ENCODE measurements at regions not wholly inside any gene's neighbourhood (a gene's known extent, or its start where the extent isn't known, plus 50 kb on each side); places are given as distances from the start of the nearest gene placed in this dataset.

DNA sequence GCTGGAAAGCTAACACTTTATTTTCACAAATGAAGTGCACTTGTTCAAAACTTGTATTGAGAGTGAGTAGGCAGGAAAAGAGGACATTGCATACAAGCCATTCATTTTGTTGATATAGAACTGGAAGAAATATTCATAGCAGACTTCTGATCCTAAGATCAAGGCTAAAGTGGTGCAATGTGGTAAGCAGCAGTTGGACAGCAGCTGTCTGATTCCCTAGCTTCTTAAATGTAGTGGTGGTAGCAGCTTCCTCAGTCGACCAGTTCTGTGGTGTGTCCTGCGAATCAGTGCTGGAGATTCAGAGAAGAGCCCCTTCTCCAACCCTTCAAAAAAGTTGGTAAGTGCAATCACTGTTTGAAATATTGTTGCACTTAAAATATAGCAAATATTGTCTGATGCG is 281.7 kb upstream of the GJE1 start:
- Histone ChIP-seq H3K27ac (no peak overlapping the region), H3K36me3 (no peaks in the 10 kb centered on the region), H3K4me3 (no peak overlapping the region), H3K27me3 (no peaks in the 10 kb centered on the region), H3K9me3 (no peaks in the 10 kb centered on the region), H3K4me1 (no peaks in the 10 kb centered on the region)
- no peak for DNase-seq
- no peak for TF ChIP-seq POLR2A (IDR thresholded peaks at IDR 0.05)
- TF ChIP-seq, protein P1, sequence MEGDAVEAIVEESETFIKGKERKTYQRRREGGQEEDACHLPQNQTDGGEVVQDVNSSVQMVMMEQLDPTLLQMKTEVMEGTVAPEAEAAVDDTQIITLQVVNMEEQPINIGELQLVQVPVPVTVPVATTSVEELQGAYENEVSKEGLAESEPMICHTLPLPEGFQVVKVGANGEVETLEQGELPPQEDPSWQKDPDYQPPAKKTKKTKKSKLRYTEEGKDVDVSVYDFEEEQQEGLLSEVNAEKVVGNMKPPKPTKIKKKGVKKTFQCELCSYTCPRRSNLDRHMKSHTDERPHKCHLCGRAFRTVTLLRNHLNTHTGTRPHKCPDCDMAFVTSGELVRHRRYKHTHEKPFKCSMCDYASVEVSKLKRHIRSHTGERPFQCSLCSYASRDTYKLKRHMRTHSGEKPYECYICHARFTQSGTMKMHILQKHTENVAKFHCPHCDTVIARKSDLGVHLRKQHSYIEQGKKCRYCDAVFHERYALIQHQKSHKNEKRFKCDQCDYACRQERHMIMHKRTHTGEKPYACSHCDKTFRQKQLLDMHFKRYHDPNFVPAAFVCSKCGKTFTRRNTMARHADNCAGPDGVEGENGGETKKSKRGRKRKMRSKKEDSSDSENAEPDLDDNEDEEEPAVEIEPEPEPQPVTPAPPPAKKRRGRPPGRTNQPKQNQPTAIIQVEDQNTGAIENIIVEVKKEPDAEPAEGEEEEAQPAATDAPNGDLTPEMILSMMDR (IDR thresholded peaks at IDR 0.05): no peak
- 73 to 87% methylated on average over 3 of the region's 3 CpGs for WGBS, 2 donors
- intact Hi-C loops (cut with DNase I): no loop called here

DNA sequence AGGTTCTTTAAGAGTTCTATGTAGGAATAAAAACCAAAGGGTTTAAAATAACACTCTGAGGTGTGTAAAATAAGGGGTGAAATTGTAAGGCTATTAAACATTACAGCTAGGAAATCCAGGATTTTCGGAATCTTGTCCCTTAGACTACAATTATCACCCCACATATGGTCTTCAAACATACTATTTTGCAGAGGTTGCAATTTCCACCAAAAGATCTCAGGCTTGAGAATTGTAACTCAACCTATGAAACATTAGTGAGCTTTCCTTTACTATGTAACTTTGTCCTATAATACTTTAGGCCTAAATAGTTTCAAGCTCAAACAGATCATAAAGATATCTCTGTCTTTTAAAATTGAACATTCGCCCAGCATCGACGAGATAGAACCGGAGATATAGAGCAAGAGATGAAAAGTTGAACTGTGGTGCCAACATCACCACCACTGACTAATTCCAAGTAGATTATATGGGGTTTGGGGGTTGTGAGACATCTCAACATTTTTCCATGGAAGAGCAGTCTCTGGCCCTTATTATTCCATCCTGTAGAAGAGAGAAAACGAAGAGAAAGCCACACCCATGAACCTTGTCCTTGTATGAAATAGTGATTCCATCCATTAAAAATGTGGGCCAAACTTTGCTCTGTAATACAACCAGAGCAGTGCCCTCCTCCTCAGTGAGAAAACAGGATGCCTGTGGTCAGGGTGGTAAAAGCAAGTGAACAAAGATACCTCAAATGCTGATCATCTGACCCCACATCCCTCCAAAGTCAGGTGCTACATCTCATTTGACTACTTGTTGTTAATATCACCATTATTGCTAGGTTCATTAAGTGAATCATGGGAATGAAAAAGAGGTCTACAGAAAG is 284.5 kb upstream of the GJE1 start:
- Histone ChIP-seq H3K4me3 (no peak overlapping the region), H3K27me3 (no peaks in the 10 kb centered on the region), H3K36me3 (no peaks in the 10 kb centered on the region), H3K27ac (no peak overlapping the region), H3K9me3 (no peaks in the 10 kb centered on the region), H3K4me1 (no peaks in the 10 kb centered on the region)
- WGBS, 2 donors: 68% methylated on average over 6 of the region's 6 CpGs
- intact Hi-C loops (cut with DNase I): no loop called here
- no peak for DNase-seq
- TF ChIP-seq, protein P1 (IDR thresholded peaks at IDR 0.05): no peak
- TF ChIP-seq POLR2A (IDR thresholded peaks at IDR 0.05): no peak

DNA sequence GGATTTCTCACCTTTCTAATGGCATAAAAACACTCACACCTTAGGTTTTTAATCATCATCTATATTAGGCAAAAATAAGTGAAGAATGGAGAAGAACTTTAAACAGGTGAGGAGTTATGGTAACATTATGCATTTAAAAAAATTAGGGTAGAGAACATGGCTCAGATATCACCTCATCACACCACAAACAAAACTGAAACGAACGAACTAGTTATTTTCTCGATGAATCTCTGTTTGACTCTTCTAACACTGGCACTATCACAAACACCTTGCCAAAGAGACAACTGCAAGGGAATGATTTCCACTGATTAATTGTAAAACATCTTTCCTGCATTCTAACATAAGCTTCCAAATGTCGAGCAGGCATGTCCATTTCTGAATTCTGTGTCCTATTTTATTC is 286.1 kb upstream of the GJE1 start:
- no peak for DNase-seq
- TF ChIP-seq POLR2A (IDR thresholded peaks at IDR 0.05): no peak
- TF ChIP-seq, protein P1 (IDR thresholded peaks at IDR 0.05): no peak
- whole genome bisulfite sequencing, 2 donors: 66 to 68% methylated on average over 4 of the region's 4 CpGs
- H3K4me3 ChIP-seq: no peak overlapping the region
- no peaks in the 10 kb centered on the region for H3K4me1 ChIP-seq
- no peak overlapping the region for H3K27ac ChIP-seq
- H3K9me3 ChIP-seq: no peaks in the 10 kb centered on the region
- H3K36me3 ChIP-seq: no peaks in the 10 kb centered on the region
- intact Hi-C loops (cut with DNase I): no loop called here
- H3K27me3 ChIP-seq: no peaks in the 10 kb centered on the region

DNA sequence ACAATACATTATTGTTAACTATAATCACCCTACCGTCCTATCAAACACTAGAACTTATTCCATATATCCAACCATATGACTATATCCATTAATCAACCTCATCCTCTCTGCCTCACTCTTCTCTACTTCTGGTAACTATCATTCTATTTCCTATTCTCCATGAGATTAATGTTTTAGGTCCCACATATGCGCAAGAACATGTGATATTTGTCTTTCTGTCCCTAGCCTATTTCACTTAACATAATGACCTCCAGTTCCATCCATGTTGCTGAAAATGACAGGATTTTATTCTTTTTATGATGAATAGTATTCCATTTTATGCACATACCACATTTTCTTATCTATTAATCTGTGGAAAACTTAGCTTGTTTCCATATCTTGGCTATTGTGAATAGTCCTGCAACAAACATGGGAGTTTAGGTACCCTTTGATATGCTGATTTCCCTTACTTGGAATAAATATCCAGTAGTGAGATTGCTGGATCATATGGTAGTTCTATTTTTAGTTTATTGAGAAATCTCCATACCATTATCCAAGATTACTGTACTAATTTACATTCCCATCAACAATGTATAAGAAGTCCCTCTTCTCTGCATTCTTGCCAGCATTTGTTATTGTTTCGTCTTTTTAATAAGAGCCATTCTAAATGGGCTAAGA is 289.4 kb upstream of the GJE1 start:
- H3K4me3 ChIP-seq: no peak overlapping the region
- H3K4me1 ChIP-seq: no peaks in the 10 kb centered on the region
- no peaks in the 10 kb centered on the region for H3K27me3 ChIP-seq
- no peak overlapping the region for H3K27ac ChIP-seq
- no peak for TF ChIP-seq POLR2A (IDR thresholded peaks at IDR 0.05)
- TF ChIP-seq, protein P1 (IDR thresholded peaks at IDR 0.05): no peak
- no peaks in the 10 kb centered on the region for H3K36me3 ChIP-seq
- WGBS, 2 donors: 82% methylated on average over 3 of the region's 3 CpGs
- H3K9me3 ChIP-seq: no peaks in the 10 kb centered on the region
- intact Hi-C loops (cut with DNase I): no loop called here
- no peak for DNase-seq

DNA sequence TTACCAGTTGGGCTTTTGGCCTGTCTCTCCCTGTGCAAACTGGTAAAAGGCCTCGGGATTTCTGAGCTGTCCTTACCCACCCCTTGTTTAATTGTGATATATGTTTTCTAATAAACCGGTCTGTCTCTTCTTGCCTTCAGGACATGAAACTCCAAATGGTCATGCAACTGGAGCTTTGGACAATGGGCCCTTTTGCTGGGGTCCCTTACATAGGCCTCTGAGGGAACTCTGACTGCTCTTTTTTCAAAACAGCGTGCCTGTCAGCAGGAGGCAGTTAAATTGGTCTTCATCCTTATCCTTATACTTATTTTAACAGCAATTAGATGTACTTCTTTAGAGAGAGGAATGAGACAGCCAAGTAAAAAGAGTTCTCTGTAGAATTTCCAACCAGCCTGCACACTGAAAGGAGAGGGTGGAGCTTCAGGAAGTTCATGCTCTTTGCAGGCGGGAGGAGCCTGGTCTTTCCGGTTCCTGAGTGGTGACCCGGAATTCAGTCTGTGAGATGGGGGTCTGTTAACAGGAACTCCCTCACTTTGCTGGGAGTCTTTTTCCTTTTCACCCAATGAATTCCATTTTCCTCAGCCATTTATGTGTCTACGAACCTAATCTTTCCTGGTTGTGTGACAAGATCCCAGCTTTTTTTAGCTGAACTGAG is 299.6 kb upstream of the GJE1 start:
- Histone ChIP-seq H3K4me3 (no peak overlapping the region), H3K27ac (no peak overlapping the region), H3K27me3 (no peaks in the 10 kb centered on the region), H3K36me3 (no peaks in the 10 kb centered on the region), H3K4me1 (no peaks in the 10 kb centered on the region), H3K9me3 (no peaks in the 10 kb centered on the region)
- intact Hi-C loops (cut with DNase I): no loop called here
- no peak for DNase-seq
- WGBS, 2 donors: 64 to 74% methylated on average over 7 of the region's 7 CpGs
- TF ChIP-seq POLR2A (IDR thresholded peaks at IDR 0.05): no peak
- TF ChIP-seq, protein P1 (IDR thresholded peaks at IDR 0.05): no peak
